ENCODE measurements at regions not wholly inside any gene's neighbourhood (a gene's known extent, or its start where the extent isn't known, plus 50 kb on each side); places are given as distances from the start of the nearest gene placed in this dataset.

- H3K4me3 ChIP-seq (ENCODE audit: low read depth, low read length) = no peak overlapping the region
- H3K27me3 ChIP-seq = no peaks in the 10 kb centered on the region
- no peak for DNase-seq
- H3K4me1 ChIP-seq = no peaks in the 10 kb centered on the region
- no peaks in the 10 kb centered on the region for H3K9me3 ChIP-seq
- no peak for TF ChIP-seq CTCF (IDR thresholded peaks at IDR 0.05; ENCODE audit: low read depth, low read length)
- H3K36me3 ChIP-seq = no peaks in the 10 kb centered on the region
Observed at GRCh38 chr11:24351179-24351578, 145.7 kb upstream of the LUZP2 start.

GRCh38 chr11:24356501-24356900 lies 140.4 kb upstream of the LUZP2 start:
- Histone ChIP-seq H3K9me3 (no peaks in the 10 kb centered on the region), H3K36me3 (no peaks in the 10 kb centered on the region), H3K4me3 (ENCODE audit: low read depth, low read length) (no peak overlapping the region), H3K4me1 (no peaks in the 10 kb centered on the region), H3K27me3 (no peaks in the 10 kb centered on the region)
- TF ChIP-seq CTCF (IDR thresholded peaks at IDR 0.05; ENCODE audit: low read depth, low read length) = no peak
- DNase-seq = no peak

GRCh38 chr11:24357620-24358410 lies 139.0 kb upstream of the LUZP2 start:
- no peak for DNase-seq
- TF ChIP-seq CTCF (IDR thresholded peaks at IDR 0.05; ENCODE audit: low read depth, low read length) = no peak
- Histone ChIP-seq H3K4me1 (no peaks in the 10 kb centered on the region), H3K27me3 (no peaks in the 10 kb centered on the region), H3K4me3 (ENCODE audit: low read depth, low read length) (no peak overlapping the region), H3K9me3 (no peaks in the 10 kb centered on the region), H3K36me3 (no peaks in the 10 kb centered on the region)

GRCh38 chr11:24372491-24372890 lies 124.4 kb upstream of the LUZP2 start:
- Histone ChIP-seq H3K4me1 (no peaks in the 10 kb centered on the region), H3K27me3 (no peaks in the 10 kb centered on the region), H3K4me3 (ENCODE audit: low read depth, low read length) (no peak overlapping the region), H3K9me3 (no peaks in the 10 kb centered on the region), H3K36me3 (no peaks in the 10 kb centered on the region)
- no peak for DNase-seq
- no peak for TF ChIP-seq CTCF (IDR thresholded peaks at IDR 0.05; ENCODE audit: low read depth, low read length)

- TF ChIP-seq CTCF (IDR thresholded peaks at IDR 0.05; ENCODE audit: low read depth, low read length) = no peak
- no peak for DNase-seq
- Histone ChIP-seq H3K9me3 (no peaks in the 10 kb centered on the region), H3K27me3 (no peaks in the 10 kb centered on the region), H3K4me1 (no peaks in the 10 kb centered on the region), H3K4me3 (ENCODE audit: low read depth, low read length) (no peak overlapping the region), H3K36me3 (no peaks in the 10 kb centered on the region)
Observed at GRCh38 chr11:24373516-24373915, 123.3 kb upstream of the LUZP2 start.

- Histone ChIP-seq H3K4me3 (ENCODE audit: low read depth, low read length) (no peak overlapping the region), H3K27me3 (no peaks in the 10 kb centered on the region), H3K4me1 (no peaks in the 10 kb centered on the region), H3K36me3 (no peaks in the 10 kb centered on the region), H3K9me3 (no peaks in the 10 kb centered on the region)
- no peak for TF ChIP-seq CTCF (IDR thresholded peaks at IDR 0.05; ENCODE audit: low read depth, low read length)
- no peak for DNase-seq
Observed at GRCh38 chr11:24375351-24375750, 121.5 kb upstream of the LUZP2 start.
